Mucosa of stomach (tissue), 1 donor: ENCODE measurements at regions not wholly inside any gene's neighbourhood (a gene's known extent, or its start where the extent isn't known, plus 50 kb on each side); places are given as distances from the start of the nearest gene placed in this dataset.

ENCODE experiments used
- H3K27me3 ChIP-seq: one replicate; pipeline ENCODE4 v1.7.0; 2013; ENCODE audit warnings: mild to moderate bottlenecking, low read length; ENCODE audit not compliant: control insufficient read depth, insufficient read depth
- H3K36me3 ChIP-seq: one replicate; pipeline ENCODE4 v1.7.0; 2013; ENCODE audit warnings: low read length; ENCODE audit not compliant: control insufficient read depth, insufficient read depth
- H3K4me1 ChIP-seq: one replicate; pipeline ENCODE4 v1.7.0; 2013; ENCODE audit warnings: mild to moderate bottlenecking, low read length; ENCODE audit not compliant: control insufficient read depth, insufficient read depth
- H3K4me3 ChIP-seq: one replicate; pipeline ENCODE4 v1.7.0; 2013; ENCODE audit warnings: low read length
- H3K9ac ChIP-seq: one replicate; pipeline ENCODE4 v1.7.0; 2013; ENCODE audit warnings: mild to moderate bottlenecking, low read length, moderate library complexity
- H3K9me3 ChIP-seq: one replicate; pipeline ENCODE4 v1.7.0; 2013; ENCODE audit warnings: mild to moderate bottlenecking, low read length, moderate library complexity; ENCODE audit not compliant: control insufficient read depth
- donor health status: Pancreatic carcinoma.

GRCh38 chr18:71012789-71013188 is 723.9 kb downstream of the SOCS6 start:
- Histone ChIP-seq H3K4me3 (no peak overlapping the region), H3K9ac (no peak overlapping the region), H3K9me3 (no peaks in the 10 kb centered on the region), H3K27me3 (no peaks in the 10 kb centered on the region), H3K4me1 (no peaks in the 10 kb centered on the region), H3K36me3 (no peaks in the 10 kb centered on the region)

GRCh38 chr18:71011389-71011788 is 722.5 kb downstream of the SOCS6 start:
- Histone ChIP-seq H3K4me1 (no peaks in the 10 kb centered on the region), H3K9me3 (no peaks in the 10 kb centered on the region), H3K36me3 (no peaks in the 10 kb centered on the region), H3K9ac (no peak overlapping the region), H3K4me3 (no peak overlapping the region), H3K27me3 (no peaks in the 10 kb centered on the region)

GRCh38 chr18:71008257-71008656 is 719.4 kb downstream of the SOCS6 start:
- H3K9ac ChIP-seq, result no peak overlapping the region

GRCh38 chr18:71001597-71001996 is 712.8 kb downstream of the SOCS6 start:
- peaks cover 4% of the 10 kb centered on the region for H3K9me3 ChIP-seq

More at GRCh38 chr18:71008257-71008656, 719.4 kb downstream of the SOCS6 start:
- Histone ChIP-seq H3K4me1 (no peaks in the 10 kb centered on the region), H3K27me3 (no peaks in the 10 kb centered on the region), H3K9me3 (no peaks in the 10 kb centered on the region), H3K36me3 (no peaks in the 10 kb centered on the region), H3K4me3 (no peak overlapping the region)

GRCh38 chr18:70998490-70998889 is 709.6 kb downstream of the SOCS6 start:
- H3K9me3 ChIP-seq, result peaks cover 4% of the 10 kb centered on the region
- H3K36me3 ChIP-seq, result no peaks in the 10 kb centered on the region
- H3K27me3 ChIP-seq, result no peaks in the 10 kb centered on the region
- H3K4me1 ChIP-seq, result no peaks in the 10 kb centered on the region
- H3K4me3 ChIP-seq, result no peak overlapping the region
- H3K9ac ChIP-seq, result no peak overlapping the region

More at GRCh38 chr18:71001597-71001996, 712.8 kb downstream of the SOCS6 start:
- H3K27me3 ChIP-seq, result no peaks in the 10 kb centered on the region
- no peak overlapping the region for H3K9ac ChIP-seq
- H3K36me3 ChIP-seq, result no peaks in the 10 kb centered on the region
- H3K4me3 ChIP-seq, result no peak overlapping the region
- H3K4me1 ChIP-seq, result no peaks in the 10 kb centered on the region

- Histone ChIP-seq H3K27me3 (no peaks in the 10 kb centered on the region), H3K9ac (no peak overlapping the region), H3K4me1 (no peaks in the 10 kb centered on the region), H3K4me3 (no peak overlapping the region), H3K9me3 (no peaks in the 10 kb centered on the region), H3K36me3 (no peaks in the 10 kb centered on the region)
Measured at GRCh38 chr18:70994116-70994515, 705.3 kb downstream of the SOCS6 start.

GRCh38 chr18:70991577-70991976 is 702.7 kb downstream of the SOCS6 start:
- H3K9ac ChIP-seq, result no peak overlapping the region
- no peak overlapping the region for H3K4me3 ChIP-seq
- no peaks in the 10 kb centered on the region for H3K27me3 ChIP-seq
- H3K4me1 ChIP-seq, result no peaks in the 10 kb centered on the region
- no peaks in the 10 kb centered on the region for H3K9me3 ChIP-seq
- no peaks in the 10 kb centered on the region for H3K36me3 ChIP-seq

GRCh38 chr18:70985948-70986347 is 697.1 kb downstream of the SOCS6 start:
- no peaks in the 10 kb centered on the region for H3K27me3 ChIP-seq
- H3K36me3 ChIP-seq, result no peaks in the 10 kb centered on the region
- no peaks in the 10 kb centered on the region for H3K9me3 ChIP-seq
- H3K4me1 ChIP-seq, result no peaks in the 10 kb centered on the region
- no peak overlapping the region for H3K9ac ChIP-seq
- H3K4me3 ChIP-seq, result no peak overlapping the region

GRCh38 chr18:70982292-70982691 is 693.4 kb downstream of the SOCS6 start:
- no peaks in the 10 kb centered on the region for H3K27me3 ChIP-seq
- H3K36me3 ChIP-seq, result no peaks in the 10 kb centered on the region
- no peak overlapping the region for H3K4me3 ChIP-seq
- H3K9ac ChIP-seq, result no peak overlapping the region
- H3K4me1 ChIP-seq, result no peaks in the 10 kb centered on the region
- H3K9me3 ChIP-seq, result no peaks in the 10 kb centered on the region

- H3K9me3 ChIP-seq, result no peaks in the 10 kb centered on the region
- H3K4me1 ChIP-seq, result no peaks in the 10 kb centered on the region
- no peaks in the 10 kb centered on the region for H3K27me3 ChIP-seq
- H3K4me3 ChIP-seq, result no peak overlapping the region
- no peak overlapping the region for H3K9ac ChIP-seq
- H3K36me3 ChIP-seq, result no peaks in the 10 kb centered on the region
Measured at GRCh38 chr18:70981400-70982140, 692.7 kb downstream of the SOCS6 start.

- no peaks in the 10 kb centered on the region for H3K4me1 ChIP-seq
- no peaks in the 10 kb centered on the region for H3K9me3 ChIP-seq
- no peak overlapping the region for H3K4me3 ChIP-seq
- H3K9ac ChIP-seq, result no peak overlapping the region
- no peaks in the 10 kb centered on the region for H3K36me3 ChIP-seq
- no peaks in the 10 kb centered on the region for H3K27me3 ChIP-seq
Measured at GRCh38 chr18:70973626-70974025, 684.8 kb downstream of the SOCS6 start.

GRCh38 chr18:70966419-70966818 is 677.6 kb downstream of the SOCS6 start:
- H3K9ac ChIP-seq, result no peak overlapping the region
- H3K4me1 ChIP-seq, result no peaks in the 10 kb centered on the region
- no peaks in the 10 kb centered on the region for H3K27me3 ChIP-seq
- no peaks in the 10 kb centered on the region for H3K36me3 ChIP-seq
- no peak overlapping the region for H3K4me3 ChIP-seq
- H3K9me3 ChIP-seq, result no peaks in the 10 kb centered on the region

- Histone ChIP-seq H3K4me1 (no peaks in the 10 kb centered on the region), H3K4me3 (no peak overlapping the region), H3K36me3 (no peaks in the 10 kb centered on the region), H3K27me3 (no peaks in the 10 kb centered on the region), H3K9ac (no peak overlapping the region), H3K9me3 (no peaks in the 10 kb centered on the region)
Measured at GRCh38 chr18:70961939-70962338, 673.1 kb downstream of the SOCS6 start.
